Ishikawa (cell line): ENCODE measurements at regions not wholly inside any gene's neighbourhood (a gene's known extent, or its start where the extent isn't known, plus 50 kb on each side); places are given as distances from the start of the nearest gene placed in this dataset.

Source experiments
- CEBPB ChIP-seq: IDR thresholded peaks from 2 replicates; pipeline ENCODE4 v1.6.1; 2012
- CREB1 ChIP-seq: IDR thresholded peaks from 2 replicates; pipeline ENCODE4 v1.6.1; 2012; ENCODE audit warnings: low read depth
- EGR1 ChIP-seq: IDR thresholded peaks from 2 replicates; pipeline ENCODE4 v1.6.1; 2012
- EP300 ChIP-seq: IDR thresholded peaks from 2 replicates; pipeline ENCODE4 v1.6.1; 2012; ENCODE audit warnings: borderline replicate concordance
- FOXM1 ChIP-seq: IDR thresholded peaks from 2 replicates; pipeline ENCODE4 v1.6.1; 2012; ENCODE audit warnings: low read depth, borderline replicate concordance
- MAX ChIP-seq: IDR thresholded peaks from 2 replicates; pipeline ENCODE4 v1.6.1; 2012
- NFIC ChIP-seq: IDR thresholded peaks from 2 replicates; pipeline ENCODE4 v1.6.1; 2012
- RAD21 ChIP-seq: IDR thresholded peaks from 2 replicates; pipeline ENCODE4 v1.6.1; 2012; ENCODE audit warnings: low read depth
- REST ChIP-seq: IDR thresholded peaks from 2 replicates; pipeline ENCODE4 v1.6.1; 2012; ENCODE audit warnings: low read depth, mild to moderate bottlenecking
- TAF1 ChIP-seq: IDR thresholded peaks from 2 replicates; pipeline ENCODE4 v1.6.1; 2012; ENCODE audit warnings: low read depth, mild to moderate bottlenecking
- TCF12 ChIP-seq: IDR thresholded peaks from 2 replicates; pipeline ENCODE4 v1.6.1; 2012; ENCODE audit warnings: low read depth
- TEAD4 ChIP-seq: IDR thresholded peaks from 2 replicates; pipeline ENCODE4 v1.6.1; 2012
- USF1 ChIP-seq: IDR thresholded peaks from 2 replicates; pipeline ENCODE4 v1.6.1; 2012
- YY1 ChIP-seq: IDR thresholded peaks from 2 replicates; pipeline ENCODE4 v1.6.1; 2012; ENCODE audit warnings: low read depth
- ZBTB7A ChIP-seq: IDR thresholded peaks from 2 replicates; pipeline ENCODE4 v1.6.1; 2012; ENCODE audit warnings: low read depth

GRCh38 chr1:37171691-37172090, 137.4 kb upstream of the GRIK3 start:
- TF ChIP-seq RAD21 (no peak), CEBPB (no peak), TCF12 (no peak), EP300 (no peak), REST (no peak), MAX (no peak), EGR1 (no peak), TEAD4 (no peak), USF1 (no peak), ZBTB7A (no peak), CREB1 (no peak), FOXM1 (no peak), TAF1 (no peak)

GRCh38 chr1:37174341-37174740, 140.0 kb upstream of the GRIK3 start:
- no peak for TF ChIP-seq EP300

- TF ChIP-seq REST (no peak), RAD21 (no peak), MAX (no peak), CEBPB (no peak), EP300 (no peak), TAF1 (no peak), CREB1 (no peak), USF1 (no peak), TEAD4 (no peak), TCF12 (no peak), EGR1 (no peak), NFIC (no peak), ZBTB7A (no peak), YY1 (no peak), FOXM1 (no peak)
These were observed 140.6 kb upstream of the GRIK3 start for GRCh38 chr1:37174876-37175275.

- no peak for TF ChIP-seq ZBTB7A
- TF ChIP-seq MAX = no peak
- TF ChIP-seq CREB1 = no peak
- no peak for TF ChIP-seq NFIC
- TF ChIP-seq FOXM1 = no peak
- TF ChIP-seq EGR1 = no peak
- no peak for TF ChIP-seq TAF1
- no peak for TF ChIP-seq TEAD4
These were observed 141.4 kb upstream of the GRIK3 start for GRCh38 chr1:37175666-37176215.

- TF ChIP-seq TEAD4 = no peak
- TF ChIP-seq EGR1 = no peak
- TF ChIP-seq REST = no peak
- no peak for TF ChIP-seq MAX
- no peak for TF ChIP-seq EP300
- no peak for TF ChIP-seq YY1
- TF ChIP-seq TAF1 = no peak
- no peak for TF ChIP-seq USF1
- TF ChIP-seq CEBPB = no peak
- no peak for TF ChIP-seq TCF12
- TF ChIP-seq RAD21 = no peak
- TF ChIP-seq NFIC = no peak
- TF ChIP-seq FOXM1 = no peak
- TF ChIP-seq ZBTB7A = no peak
- no peak for TF ChIP-seq CREB1
These were observed 142.0 kb upstream of the GRIK3 start for GRCh38 chr1:37176269-37176668.
